ENCODE measurements at regions not wholly inside any gene's neighbourhood (a gene's known extent, or its start where the extent isn't known, plus 50 kb on each side); places are given as distances from the start of the nearest gene placed in this dataset.

- TF ChIP-seq BMI1 (IDR thresholded peaks at IDR 0.05; ENCODE audit: borderline replicate concordance) (peak; percentile 82), BCLAF1 (IDR thresholded peaks at IDR 0.05) (no peak), HSF1 (IDR thresholded peaks at IDR 0.05; ENCODE audit: low read depth, low read length) (no peak), EGR1 (IDR thresholded peaks at IDR 0.05; ENCODE audit: borderline replicate concordance in 1 of 2, low read depth in 2 of 2, low read length in 2 of 2) (peak in 1 of 2 experiments; percentile 42; a peak in 1 of 3 replicates), POLR2A (IDR thresholded peaks at IDR 0.05; ENCODE audit: low read depth, low read length) (no peak), BHLHE40 (IDR thresholded peaks at IDR 0.05; ENCODE audit: borderline replicate concordance in 1 of 2, low read depth in 2 of 2, low read length in 1 of 2) (peak; percentile 92 to 94), NFIC (IDR thresholded peaks at IDR 0.05; ENCODE audit: low read depth, low read length) (peak; percentile 99), NFXL1 (IDR thresholded peaks at IDR 0.05; ENCODE audit: borderline replicate concordance) (no peak), RBBP5 (conservative IDR thresholded peaks at IDR 0.05) (no peak), ATF3 (IDR thresholded peaks at IDR 0.05; ENCODE audit: borderline replicate concordance, extremely low read depth, low read depth, low read length) (peak; percentile 40; the same call in 1 of the 2 replicates), MYB (IDR thresholded peaks at IDR 0.05; ENCODE audit: borderline replicate concordance, low read depth, low read length) (0 out of 2 replicates have a peak, but pooled peaks have one; percentile 42), ZNF592 (IDR thresholded peaks at IDR 0.05) (no peak), ZZZ3 (IDR thresholded peaks at IDR 0.05; ENCODE audit: control insufficient read depth, insufficient read length, low read depth) (no peak), SIX5 (IDR thresholded peaks at IDR 0.05; ENCODE audit: low read depth, low read length, severe bottlenecking) (no peak), MXI1 (IDR thresholded peaks at IDR 0.05; ENCODE audit: low read depth, low read length) (no peak; the same call in 1 of the 2 replicates), HDAC6 (IDR thresholded peaks at IDR 0.05; ENCODE audit: unreplicated experiment) (no peak), CBX5 (IDR thresholded peaks at IDR 0.05; ENCODE audit: low read depth) (peak; percentile 88; the same call in 1 of the 2 replicates), PBX3 (IDR thresholded peaks at IDR 0.05; ENCODE audit: insufficient replicate concordance, low read depth, low read length) (no peak), SP1 (IDR thresholded peaks at IDR 0.05; ENCODE audit: low read depth, low read length) (peak; percentile 75), GABPA (IDR thresholded peaks at IDR 0.05; ENCODE audit: low read depth) (peak; percentile 78)
Observed at GRCh38 chr12:88299567-88300101, 157.5 kb downstream of the TMTC3 start (continued).
